ENCODE measurements at regions not wholly inside any gene's neighbourhood (a gene's known extent, or its start where the extent isn't known, plus 50 kb on each side); places are given as distances from the start of the nearest gene placed in this dataset.

- DNase-seq (ENCODE audit: low spot score), result no peak
Observed at GRCh38 chr4:161005746-161006145, 1158.1 kb downstream of the FSTL5 start.

GRCh38 chr4:161008527-161008926, 1155.3 kb downstream of the FSTL5 start:
- no peak for DNase-seq (ENCODE audit: low spot score)

DNA sequence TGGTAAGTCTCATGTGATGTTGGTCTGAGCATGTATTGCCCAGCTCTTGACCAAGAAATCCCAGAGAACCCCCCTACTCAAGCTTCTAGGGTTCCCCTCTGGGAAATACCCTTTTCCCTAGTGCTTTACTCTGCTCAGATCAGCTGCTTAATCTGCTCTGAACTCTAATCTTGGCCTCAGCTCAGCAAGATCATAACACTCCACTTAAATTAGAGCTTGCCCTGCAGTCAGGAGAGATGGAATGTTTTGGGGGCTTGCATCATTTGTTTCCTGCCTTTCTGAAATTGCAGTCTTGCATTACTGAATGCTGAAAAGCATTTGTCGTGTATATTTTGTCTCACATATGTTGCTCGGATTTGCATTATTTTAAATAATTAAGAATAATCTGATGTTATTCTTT, 1153.6 kb downstream of the FSTL5 start:
- no peak for DNase-seq (ENCODE audit: low spot score)

Data from putamen (tissue), 1 donor.